Cardiac muscle cell (in vitro differentiated cells and primary cell): ENCODE measurements at regions not wholly inside any gene's neighbourhood (a gene's known extent, or its start where the extent isn't known, plus 50 kb on each side); places are given as distances from the start of the nearest gene placed in this dataset.

Experiments used
- DNase-seq, 2 donors: peaks; one replicate each; pipeline versions ENCODE4 v3.0.0 to v3.0.0-alpha.2; 2010 to 2017; ENCODE audit warnings: low read depth in 1 of 2, low spot score in 1 of 2
- H3K27ac ChIP-seq: fragments of 200-600 bp; sonication (generic); 2 replicates; pipeline ENCODE4 v1.5.1; 2016
- H3K27me3 ChIP-seq: fragments of 200-600 bp; sonication (generic); 2 replicates; pipeline ENCODE4 v1.6.0; 2016; ENCODE audit warnings: control low read depth
- H3K36me3 ChIP-seq: fragments of 200-600 bp; sonication (generic); 2 replicates; pipeline ENCODE4 v1.5.1; 2016; ENCODE audit warnings: control low read depth
- H3K4me1 ChIP-seq: fragments of 200-600 bp; sonication (generic); 2 replicates; pipeline ENCODE4 v1.8.1; 2017; ENCODE audit warnings: low read depth, mild to moderate bottlenecking, mixed run types
- H3K4me3 ChIP-seq: fragments of 200-600 bp; sonication (generic); 2 replicates; pipeline ENCODE4 v1.5.1; 2016; ENCODE audit warnings: mild to moderate bottlenecking
- H3K9me3 ChIP-seq: fragments of 200-600 bp; sonication (generic); 2 replicates; pipeline ENCODE4 v1.5.1; 2017; ENCODE audit warnings: low read depth, mild to moderate bottlenecking, control low read depth
- CTCF ChIP-seq: IDR thresholded peaks from 2 replicates; pipeline ENCODE4 v1.5.1; 2012; ENCODE audit warnings: low read depth, mild to moderate bottlenecking, low read length

GRCh38 chr3:22887664-22888291 is 315.3 kb upstream of the UBE2E2 start:
- peak; percentile 60 to 61 for DNase-seq
- TF ChIP-seq CTCF: peak; percentile 75
- Histone ChIP-seq H3K36me3 (no peaks in the 10 kb centered on the region), H3K4me3 (no peak overlapping the region), H3K27ac (no peak overlapping the region), H3K9me3 (no peaks in the 10 kb centered on the region), H3K27me3 (no peaks in the 10 kb centered on the region), H3K4me1 (no peaks in the 10 kb centered on the region)

- H3K4me1 ChIP-seq: no peaks in the 10 kb centered on the region
- no peak for DNase-seq
- H3K36me3 ChIP-seq: no peaks in the 10 kb centered on the region
- TF ChIP-seq CTCF: no peak
- H3K4me3 ChIP-seq: no peak overlapping the region
- H3K27me3 ChIP-seq: no peaks in the 10 kb centered on the region
- no peak overlapping the region for H3K27ac ChIP-seq
- H3K9me3 ChIP-seq: no peaks in the 10 kb centered on the region
Observed at GRCh38 chr3:22893101-22893500, 310.0 kb upstream of the UBE2E2 start.

- no peak for TF ChIP-seq CTCF
Observed at GRCh38 chr3:22893644-22894325, 309.3 kb upstream of the UBE2E2 start.

GRCh38 chr3:22894865-22895264 is 308.3 kb upstream of the UBE2E2 start:
- DNase-seq: no peak
- Histone ChIP-seq H3K4me1 (no peaks in the 10 kb centered on the region), H3K27me3 (no peaks in the 10 kb centered on the region), H3K4me3 (no peak overlapping the region), H3K36me3 (no peaks in the 10 kb centered on the region), H3K9me3 (no peaks in the 10 kb centered on the region), H3K27ac (no peak overlapping the region)
- no peak for TF ChIP-seq CTCF

More at GRCh38 chr3:22893644-22894325, 309.3 kb upstream of the UBE2E2 start:
- H3K4me3 ChIP-seq: no peak overlapping the region
- no peaks in the 10 kb centered on the region for H3K4me1 ChIP-seq
- H3K36me3 ChIP-seq: no peaks in the 10 kb centered on the region
- no peaks in the 10 kb centered on the region for H3K9me3 ChIP-seq
- peak in 1 of 2 donors; percentile 21 for DNase-seq
- H3K27ac ChIP-seq: no peak overlapping the region
- no peaks in the 10 kb centered on the region for H3K27me3 ChIP-seq

GRCh38 chr3:22895671-22896070 is 307.5 kb upstream of the UBE2E2 start:
- no peaks in the 10 kb centered on the region for H3K27me3 ChIP-seq
- no peaks in the 10 kb centered on the region for H3K4me1 ChIP-seq
- no peak overlapping the region for H3K27ac ChIP-seq
- no peak for TF ChIP-seq CTCF
- DNase-seq: no peak
- H3K9me3 ChIP-seq: no peaks in the 10 kb centered on the region
- H3K36me3 ChIP-seq: no peaks in the 10 kb centered on the region
- no peak overlapping the region for H3K4me3 ChIP-seq
